Spleen (tissue), 11 donors: ENCODE measurements at regions not wholly inside any gene's neighbourhood (a gene's known extent, or its start where the extent isn't known, plus 50 kb on each side); places are given as distances from the start of the nearest gene placed in this dataset.
A peak's percentile ranks its signal among the peaks of the same experiment; 100 is the strongest.

ENCODE experiments used
- DNase-seq: peaks from one replicate; pipeline ENCODE4 v3.0.0-alpha.2; 2020
- H3K27ac ChIP-seq, 8 donors: fragments of 200-600 bp; sonication (generic) in 7 of 8; 1 replicate in 4 of 8; 2 replicates in 4 of 8; pipeline versions ENCODE4 v1.5.0 to v1.8.0; 2016 to 2021; ENCODE audit warnings: inconsistent platforms in 4 of 8, mild to moderate bottlenecking in 4 of 8, moderate library complexity in 1 of 8
- H3K27me3 ChIP-seq, 7 donors: fragments of 200-600 bp; sonication (generic) in 6 of 7; replicated peaks in 1 of 7; 1 replicate in 4 of 7; 2 replicates in 3 of 7; pipeline versions ENCODE4 v1.5.0 to v1.8.0; 2016 to 2021; ENCODE audit warnings: inconsistent platforms in 3 of 7, mild to moderate bottlenecking in 1 of 7
- H3K36me3 ChIP-seq, 6 donors: fragments of 200-600 bp; sonication (generic) in 5 of 6; 1 replicate in 4 of 6; 2 replicates in 2 of 6; pipeline versions ENCODE4 v1.5.0 to v1.8.0; 2016 to 2021; ENCODE audit warnings: inconsistent platforms in 2 of 6
- H3K4me1 ChIP-seq, 6 donors: fragments of 200-600 bp; sonication (generic) in 5 of 6; 1 replicate in 3 of 6; 2 replicates in 3 of 6; pipeline versions ENCODE4 v1.5.0 to v1.8.0; 2016 to 2021; ENCODE audit warnings: inconsistent platforms in 3 of 6
- H3K4me3 ChIP-seq, 8 donors: fragments of 200-600 bp; sonication (generic) in 7 of 8; 1 replicate in 4 of 8; 2 replicates in 4 of 8; pipeline versions ENCODE4 v1.5.0 to v1.8.0; 2016 to 2021; ENCODE audit warnings: inconsistent platforms in 4 of 8, mild to moderate bottlenecking in 4 of 8, moderate library complexity in 2 of 8
- H3K9me3 ChIP-seq, 8 donors: fragments of 200-600 bp; sonication (generic) in 7 of 8; 1 replicate in 4 of 8; 2 replicates in 4 of 8; pipeline versions ENCODE4 v1.5.0 to v1.8.0; 2016 to 2021; ENCODE audit warnings: inconsistent platforms in 4 of 8
- CTCF ChIP-seq, 11 experiments: fragments of 200-600 bp in 7 of 11; fragments of 450-650 bp in 4 of 11; sonication (generic) in 4 of 11; IDR thresholded peaks in 8 of 11; conservative IDR thresholded peaks in 3 of 11; 1 replicate in 7 of 11; 2 replicates in 4 of 11; pipeline versions ENCODE4 v1.4.0 to v1.8.0; 2016 to 2021; ENCODE audit warnings: antibody characterized with exemption in 11 of 11, inconsistent platforms in 4 of 11, mild to moderate bottlenecking in 1 of 11
- POLR2A ChIP-seq, 3 donors: fragments of 450-650 bp; IDR thresholded peaks; one replicate each; pipeline ENCODE4 v1.5.1; 2017; ENCODE audit warnings: antibody characterized with exemption in 3 of 3, mild to moderate bottlenecking in 1 of 3
- POLR2AphosphoS5 ChIP-seq, 3 donors: sonication (generic); formaldehyde crosslinking; IDR thresholded peaks; one replicate each; pipeline ENCODE4 v1.5.1; 2017; ENCODE audit warnings: antibody characterized with exemption in 3 of 3
- WGBS, 5 donors: extraction: QIAGEN DNeasy Blood & Tissue Kit in 3 of 5; methylation state at CpG; one replicate each; pipeline versions ENCODE4 v1.1.5 to v1.1.7; 2013 to 2018; 5-methylcytosine and 5-hydroxymethylcytosine counted together
- intact Hi-C: fragments of 100-400 bp; cut with DNase I; formaldehyde crosslinking; loops from one replicate; pipeline ENCODE4 v1.15.0; 2023; ENCODE audit warnings: low total_unique reads
- donor health status: healthy with polysubstance abuse.
- donor health status: DM: no; HTN: no; CAD: no; lungs with moderate emphysema.
- donor health status: DM: no; HTN: no; CAD: no.
- donor health status: Bipolar disorder and iron deficiency.
- donor health status: healthy.
- donor health status: DM: no; HTN: no; CAD: no.
- donor health status: DM: yes; HTN: yes; CAD: no.

- H3K27me3 ChIP-seq: no peaks in the 10 kb centered on the region
- intact Hi-C loops: no loop called here
- peaks cover 0 to 15% (median 0%) of the 10 kb centered on the region in 6 donors for H3K4me1 ChIP-seq
- 50 to 83% (median 78%) methylated on average over 5 of the region's 5 CpGs for WGBS, 5 donors
- peaks cover 0 to 19% (median 9%) of the 10 kb centered on the region in 8 donors for H3K9me3 ChIP-seq
- no peak for DNase-seq
- H3K36me3 ChIP-seq: no peaks in the 10 kb centered on the region
- H3K27ac ChIP-seq: no peak overlapping the region
- no peak overlapping the region for H3K4me3 ChIP-seq
- TF ChIP-seq POLR2AphosphoS5 (IDR thresholded peaks at IDR 0.05) (no peak), POLR2A (IDR thresholded peaks at IDR 0.05) (no peak), CTCF (IDR thresholded peaks at IDR 0.05 in 8 of 11, conservative IDR thresholded peaks at IDR 0.05 in 3 of 11) (no peak)
Observed at GRCh38 chr9:108225149-108225800, 630.5 kb downstream of the ACTL7B start.

GRCh38 chr9:108224716-108225115, 631.1 kb downstream of the ACTL7B start:
- H3K4me3 ChIP-seq: no peak overlapping the region
- TF ChIP-seq POLR2A (IDR thresholded peaks at IDR 0.05) (no peak), POLR2AphosphoS5 (IDR thresholded peaks at IDR 0.05) (no peak), CTCF (IDR thresholded peaks at IDR 0.05 in 8 of 11, conservative IDR thresholded peaks at IDR 0.05 in 3 of 11) (no peak)

GRCh38 chr9:108219664-108220063, 636.1 kb downstream of the ACTL7B start:
- TF ChIP-seq CTCF (IDR thresholded peaks at IDR 0.05 in 8 of 11, conservative IDR thresholded peaks at IDR 0.05 in 3 of 11) (no peak), POLR2AphosphoS5 (IDR thresholded peaks at IDR 0.05) (no peak)
- peaks cover 0 to 2% (median 0%) of the 10 kb centered on the region in 6 donors for H3K4me1 ChIP-seq
- H3K27me3 ChIP-seq: no peaks in the 10 kb centered on the region
- no peaks in the 10 kb centered on the region for H3K36me3 ChIP-seq
- H3K4me3 ChIP-seq: no peak overlapping the region
- no peaks in the 10 kb centered on the region for H3K9me3 ChIP-seq
- H3K27ac ChIP-seq: peak overlapping the region in 2 of 8 donors; percentile 1 to 26
- WGBS, 5 donors: 59 to 90% (median 66%) methylated on average over 4 of the region's 4 CpGs
- no peak for DNase-seq
- intact Hi-C loops: no loop called here

More at GRCh38 chr9:108224716-108225115, 631.1 kb downstream of the ACTL7B start:
- WGBS, 5 donors: 81 to 87% (median 85%) methylated on average over 3 of the region's 3 CpGs
- H3K27me3 ChIP-seq: no peaks in the 10 kb centered on the region
- intact Hi-C loops: no loop called here
- no peaks in the 10 kb centered on the region for H3K36me3 ChIP-seq
- peaks cover 0 to 15% (median 0%) of the 10 kb centered on the region in 6 donors for H3K4me1 ChIP-seq
- DNase-seq: no peak
- H3K27ac ChIP-seq: no peak overlapping the region
- H3K9me3 ChIP-seq: peaks cover 0 to 15% (median 6%) of the 10 kb centered on the region in 8 donors

- H3K27me3 ChIP-seq: no peaks in the 10 kb centered on the region
- WGBS, 5 donors: 62 to 64% (median 62%) methylated on average over 12 of the region's 12 CpGs
Observed at GRCh38 chr9:108217431-108218349, 638.1 kb downstream of the ACTL7B start.

More at GRCh38 chr9:108217431-108218349, 638.1 kb downstream of the ACTL7B start:
- no peak for DNase-seq
- Histone ChIP-seq H3K4me1 (no peaks in the 10 kb centered on the region), H3K36me3 (no peaks in the 10 kb centered on the region), H3K4me3 (no peak overlapping the region), H3K27ac (no peak overlapping the region), H3K9me3 (no peaks in the 10 kb centered on the region)
- intact Hi-C loops: no loop called here
- no peak for TF ChIP-seq POLR2A (IDR thresholded peaks at IDR 0.05)
- TF ChIP-seq POLR2AphosphoS5 (IDR thresholded peaks at IDR 0.05): no peak
- TF ChIP-seq CTCF (IDR thresholded peaks at IDR 0.05 in 8 of 11, conservative IDR thresholded peaks at IDR 0.05 in 3 of 11): no peak
